ENCODE measurements at regions not wholly inside any gene's neighbourhood (a gene's known extent, or its start where the extent isn't known, plus 50 kb on each side); places are given as distances from the start of the nearest gene placed in this dataset.

GRCh38 chr1:185681034-185681633, 53.1 kb upstream of the HMCN1 start:
- H4K20me1 ChIP-seq (ENCODE audit: control insufficient read depth, insufficient read depth, low read depth, low read length): no peaks in the 10 kb centered on the region
- no peaks in the 10 kb centered on the region for H3F3A ChIP-seq (ENCODE audit: control insufficient read depth, insufficient read depth)
- no peak overlapping the region for H3K4me3 ChIP-seq (ENCODE audit: low read length)
- TF ChIP-seq EZH2phosphoT487 (IDR thresholded peaks at IDR 0.05; ENCODE audit: borderline replicate concordance, low read length) (no peak), CTCF (IDR thresholded peaks at IDR 0.05; ENCODE audit: low read depth, low read length, poor library complexity, severe bottlenecking) (peak; percentile 37)
- 0 out of 2 replicates have a peak, but pooled peaks cover 4% of the 10 kb centered on the region for H3K4me1 ChIP-seq (ENCODE audit: control insufficient read depth, low read length)
- peaks cover under 1% of the 10 kb centered on the region; the same call in 1 of the 2 replicates for H3K27me3 ChIP-seq (ENCODE audit: control insufficient read depth, low read length)
- no peak overlapping the region for H3K4me2 ChIP-seq (ENCODE audit: low read length)
- no peaks in the 10 kb centered on the region for H3K79me2 ChIP-seq (ENCODE audit: control insufficient read depth, low read length)
- H3K36me3 ChIP-seq (ENCODE audit: control insufficient read depth, low read length): no peaks in the 10 kb centered on the region
- H3K9me3 ChIP-seq (ENCODE audit: control insufficient read depth, insufficient read depth, low read length): no peaks in the 10 kb centered on the region
- H3K9me2 ChIP-seq (replicated peaks; ENCODE audit: control insufficient read depth, low read length): no peaks in the 10 kb centered on the region
- H3K27ac ChIP-seq (ENCODE audit: low read depth, low read length): no peak overlapping the region

- Histone ChIP-seq H3K27me3 (ENCODE audit: control insufficient read depth, low read length) (no peaks in the 10 kb centered on the region), H3K27ac (ENCODE audit: low read depth, low read length) (no peak overlapping the region), H3K4me2 (ENCODE audit: low read length) (no peak overlapping the region), H4K20me1 (ENCODE audit: control insufficient read depth, insufficient read depth, low read depth, low read length) (no peaks in the 10 kb centered on the region), H3K79me2 (ENCODE audit: control insufficient read depth, low read length) (no peaks in the 10 kb centered on the region), H3K4me3 (ENCODE audit: low read length) (no peak overlapping the region), H3K9me3 (ENCODE audit: control insufficient read depth, insufficient read depth, low read length) (no peaks in the 10 kb centered on the region), H3K4me1 (ENCODE audit: control insufficient read depth, low read length) (0 out of 2 replicates have a peak, but pooled peaks cover 4% of the 10 kb centered on the region), H3F3A (ENCODE audit: control insufficient read depth, insufficient read depth) (no peaks in the 10 kb centered on the region), H3K9me2 (replicated peaks; ENCODE audit: control insufficient read depth, low read length) (no peaks in the 10 kb centered on the region), H3K36me3 (ENCODE audit: control insufficient read depth, low read length) (no peaks in the 10 kb centered on the region)
- TF ChIP-seq CTCF (IDR thresholded peaks at IDR 0.05; ENCODE audit: low read depth, low read length, poor library complexity, severe bottlenecking) (no peak), EZH2phosphoT487 (IDR thresholded peaks at IDR 0.05; ENCODE audit: borderline replicate concordance, low read length) (no peak)
Measured at GRCh38 chr1:185680453-185680852, 53.7 kb upstream of the HMCN1 start.

- no peaks in the 10 kb centered on the region for H3K79me2 ChIP-seq (ENCODE audit: control insufficient read depth, low read length)
- no peaks in the 10 kb centered on the region for H3K27me3 ChIP-seq (ENCODE audit: control insufficient read depth, low read length)
- H3K4me2 ChIP-seq (ENCODE audit: low read length): no peak overlapping the region
- H3F3A ChIP-seq (ENCODE audit: control insufficient read depth, insufficient read depth): no peaks in the 10 kb centered on the region
- no peak overlapping the region for H3K4me3 ChIP-seq (ENCODE audit: low read length)
- no peaks in the 10 kb centered on the region for H3K36me3 ChIP-seq (ENCODE audit: control insufficient read depth, low read length)
- TF ChIP-seq EZH2phosphoT487 (IDR thresholded peaks at IDR 0.05; ENCODE audit: borderline replicate concordance, low read length) (no peak), CTCF (IDR thresholded peaks at IDR 0.05; ENCODE audit: low read depth, low read length, poor library complexity, severe bottlenecking) (no peak)
- H4K20me1 ChIP-seq (ENCODE audit: control insufficient read depth, insufficient read depth, low read depth, low read length): no peaks in the 10 kb centered on the region
- H3K27ac ChIP-seq (ENCODE audit: low read depth, low read length): no peak overlapping the region
- H3K9me2 ChIP-seq (replicated peaks; ENCODE audit: control insufficient read depth, low read length): no peaks in the 10 kb centered on the region
- H3K9me3 ChIP-seq (ENCODE audit: control insufficient read depth, insufficient read depth, low read length): no peaks in the 10 kb centered on the region
- H3K4me1 ChIP-seq (ENCODE audit: control insufficient read depth, low read length): peaks cover 15% of the 10 kb centered on the region
Measured at GRCh38 chr1:185679220-185679619, 55.0 kb upstream of the HMCN1 start.
